Upper lobe of left lung (tissue), 6 donors: ENCODE measurements at regions not wholly inside any gene's neighbourhood (a gene's known extent, or its start where the extent isn't known, plus 50 kb on each side); places are given as distances from the start of the nearest gene placed in this dataset.
A peak's percentile ranks its signal among the peaks of the same experiment; 100 is the strongest.

Experiments
- ATAC-seq, 2 donors: fragments of 200-7000 bp; cut with Tn5 transposase; one replicate each; pipeline ENCODE4 v1.9.1; 2022; ENCODE audit warnings: mild to moderate bottlenecking in 2 of 2, moderate library complexity in 2 of 2; ENCODE audit not compliant: low FRiP score in 2 of 2
- DNase-seq, 2 donors: peaks; one replicate each; pipeline ENCODE4 v3.0.0-alpha.2; 2019 to 2020
- H3K27ac ChIP-seq, 4 donors: fragments of 200-600 bp; sonication (generic); one replicate each; pipeline ENCODE4 v1.5.1; 2016 to 2019
- H3K27me3 ChIP-seq, 4 donors: fragments of 200-600 bp; sonication (generic); one replicate each; pipeline ENCODE4 v1.5.1; 2017 to 2019
- H3K36me3 ChIP-seq, 4 donors: fragments of 200-600 bp; sonication (generic); one replicate each; pipeline ENCODE4 v1.5.1; 2016 to 2019
- H3K4me1 ChIP-seq, 4 donors: fragments of 200-600 bp; sonication (generic); one replicate each; pipeline ENCODE4 v1.5.1; 2018 to 2019
- H3K4me3 ChIP-seq, 4 donors: fragments of 200-600 bp; sonication (generic); one replicate each; pipeline ENCODE4 v1.5.1; 2017 to 2019; ENCODE audit warnings: mild to moderate bottlenecking in 2 of 4, moderate library complexity in 1 of 4
- H3K9me3 ChIP-seq, 4 donors: fragments of 200-600 bp; sonication (generic); one replicate each; pipeline ENCODE4 v1.5.1; 2018 to 2019
- EP300 ChIP-seq, 4 donors: sonication (generic); formaldehyde crosslinking; IDR thresholded peaks; one replicate each; pipeline ENCODE4 v1.5.1; 2017; ENCODE audit warnings: antibody characterized with exemption in 4 of 4, control low read depth in 2 of 4
- POLR2A ChIP-seq, 4 donors: fragments of 450-650 bp; IDR thresholded peaks; one replicate each; pipeline ENCODE4 v1.5.1; 2016 to 2017; ENCODE audit warnings: antibody characterized with exemption in 4 of 4, mild to moderate bottlenecking in 2 of 4
- POLR2AphosphoS5 ChIP-seq, 2 donors: sonication (generic); formaldehyde crosslinking; IDR thresholded peaks; one replicate each; pipeline ENCODE4 v1.5.1; 2017; ENCODE audit warnings: antibody characterized with exemption in 2 of 2
- WGBS, 2 donors: methylation state at CpG; one replicate each; pipeline ENCODE4 v1.1.5; 2017 to 2018; 5-methylcytosine and 5-hydroxymethylcytosine counted together
- TF ChIP-seq, protein P1 (sequence below), 6 experiments: fragments of 450-650 bp in 4 of 6; fragments of 200-600 bp in 2 of 6; sonication (generic) in 2 of 6; IDR thresholded peaks; one replicate each; pipeline ENCODE4 v1.5.1; 2016 to 2019; ENCODE audit warnings: antibody characterized with exemption in 6 of 6
- donor health status: DM: no; HTN: no; CAD: no; lungs with moderate emphysema.
- donor health status: DM: no; HTN: yes; CAD: no; lungs with severe emphysema.

DNA sequence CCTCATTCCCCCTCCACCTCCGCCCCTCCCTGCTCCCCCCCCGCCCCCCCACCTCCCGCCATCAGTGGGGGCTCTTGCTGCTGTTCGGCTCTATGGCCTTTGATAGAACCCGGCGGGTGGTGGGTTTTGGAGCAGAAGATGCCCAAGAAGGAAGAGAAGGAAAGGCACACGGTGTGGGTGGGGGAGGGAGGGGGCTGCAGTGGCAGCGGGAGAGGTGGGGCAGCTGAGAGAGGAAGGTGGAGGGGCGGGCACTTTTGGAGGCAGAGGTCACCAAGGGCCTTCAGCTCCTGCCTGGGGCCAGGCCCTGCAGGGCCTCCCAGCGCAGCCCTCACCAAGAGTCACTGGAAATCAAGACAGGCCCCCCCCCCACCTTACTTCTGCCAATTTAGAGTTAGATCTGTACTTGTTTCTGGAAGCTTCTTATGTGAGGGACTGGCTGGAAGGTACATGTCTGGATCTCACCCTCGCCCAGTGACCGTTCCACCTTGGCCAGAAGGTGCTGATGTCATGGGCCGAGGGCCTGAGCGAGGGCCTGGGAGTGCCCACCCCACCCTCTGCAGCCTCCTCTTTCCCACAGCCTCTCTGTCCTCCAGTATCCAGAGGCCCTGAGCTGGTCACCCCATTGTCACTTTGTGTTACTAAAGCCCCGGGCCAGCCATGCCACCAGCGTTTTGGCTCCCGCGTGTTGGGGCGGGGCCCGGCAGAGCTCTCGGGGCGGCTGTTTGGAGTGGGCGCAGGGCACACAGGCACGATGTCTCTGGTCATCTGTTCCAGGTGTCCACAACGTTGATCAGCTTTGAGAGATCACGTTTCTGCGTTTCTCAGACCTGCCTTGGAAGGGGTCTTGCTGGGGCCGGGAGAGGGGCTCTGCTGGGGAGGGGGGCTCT is 153.9 kb downstream of the KIF26A start:
- no peak overlapping the region for H3K27ac ChIP-seq
- WGBS, 2 donors, result 57 to 58% methylated on average over 4 to 25 of the region's 28 CpGs
- H3K36me3 ChIP-seq, result no peaks in the 10 kb centered on the region
- no peaks in the 10 kb centered on the region for H3K27me3 ChIP-seq
- H3K4me3 ChIP-seq, result no peak overlapping the region
- H3K9me3 ChIP-seq, result no peaks in the 10 kb centered on the region
- H3K4me1 ChIP-seq, result peaks cover 0 to 6% (median 0%) of the 10 kb centered on the region in 4 donors
- no peak for TF ChIP-seq EP300 (IDR thresholded peaks at IDR 0.05)
- TF ChIP-seq POLR2A (IDR thresholded peaks at IDR 0.05), result no peak
- TF ChIP-seq, protein P1, sequence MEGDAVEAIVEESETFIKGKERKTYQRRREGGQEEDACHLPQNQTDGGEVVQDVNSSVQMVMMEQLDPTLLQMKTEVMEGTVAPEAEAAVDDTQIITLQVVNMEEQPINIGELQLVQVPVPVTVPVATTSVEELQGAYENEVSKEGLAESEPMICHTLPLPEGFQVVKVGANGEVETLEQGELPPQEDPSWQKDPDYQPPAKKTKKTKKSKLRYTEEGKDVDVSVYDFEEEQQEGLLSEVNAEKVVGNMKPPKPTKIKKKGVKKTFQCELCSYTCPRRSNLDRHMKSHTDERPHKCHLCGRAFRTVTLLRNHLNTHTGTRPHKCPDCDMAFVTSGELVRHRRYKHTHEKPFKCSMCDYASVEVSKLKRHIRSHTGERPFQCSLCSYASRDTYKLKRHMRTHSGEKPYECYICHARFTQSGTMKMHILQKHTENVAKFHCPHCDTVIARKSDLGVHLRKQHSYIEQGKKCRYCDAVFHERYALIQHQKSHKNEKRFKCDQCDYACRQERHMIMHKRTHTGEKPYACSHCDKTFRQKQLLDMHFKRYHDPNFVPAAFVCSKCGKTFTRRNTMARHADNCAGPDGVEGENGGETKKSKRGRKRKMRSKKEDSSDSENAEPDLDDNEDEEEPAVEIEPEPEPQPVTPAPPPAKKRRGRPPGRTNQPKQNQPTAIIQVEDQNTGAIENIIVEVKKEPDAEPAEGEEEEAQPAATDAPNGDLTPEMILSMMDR (IDR thresholded peaks at IDR 0.05), result no peak
- no peak for TF ChIP-seq POLR2AphosphoS5 (IDR thresholded peaks at IDR 0.05)
- DNase-seq (peak in 1 of 2 donors; percentile 62), ATAC-seq (no peak)

DNA sequence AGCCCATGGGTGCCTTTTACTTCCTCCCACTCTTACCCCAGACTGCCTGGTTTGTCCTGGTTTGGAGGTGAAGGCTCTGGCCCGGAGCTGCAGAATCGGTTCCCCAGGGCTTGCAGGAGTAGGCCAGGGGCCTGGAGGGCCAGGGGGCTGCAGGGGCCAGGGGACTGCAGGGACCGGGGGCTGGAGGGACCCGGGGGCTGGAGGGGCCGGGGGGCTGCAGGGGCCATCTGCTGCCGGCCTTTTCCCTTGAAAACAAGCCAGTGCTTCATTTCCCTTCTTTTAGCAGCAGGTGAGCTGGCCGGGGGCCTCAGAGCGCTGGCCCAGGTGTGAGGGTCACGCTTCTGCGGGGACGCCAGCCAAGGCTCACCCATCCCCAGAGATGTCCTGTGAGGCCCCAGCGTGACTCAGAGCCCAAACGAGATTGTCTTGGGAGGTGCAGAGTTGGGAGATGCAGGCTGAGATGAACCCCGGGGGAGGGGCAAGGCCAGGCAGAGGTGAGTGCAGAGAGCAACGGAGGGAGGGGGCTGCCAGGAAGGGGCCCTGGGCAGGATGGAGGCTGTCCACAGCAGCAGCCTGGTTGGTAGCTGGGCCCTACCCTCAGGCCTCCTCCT is 154.9 kb downstream of the KIF26A start:
- Histone ChIP-seq H3K27me3 (no peaks in the 10 kb centered on the region), H3K4me1 (peaks cover 0 to 6% (median 0%) of the 10 kb centered on the region in 4 donors), H3K4me3 (no peak overlapping the region), H3K36me3 (no peaks in the 10 kb centered on the region), H3K9me3 (no peaks in the 10 kb centered on the region), H3K27ac (no peak overlapping the region)
- no peak for ATAC-seq
- peak in 1 of 2 donors; percentile 62 for DNase-seq
- TF ChIP-seq, protein P1 (IDR thresholded peaks at IDR 0.05), result no peak
- TF ChIP-seq POLR2AphosphoS5 (IDR thresholded peaks at IDR 0.05) (no peak), POLR2A (IDR thresholded peaks at IDR 0.05) (no peak), EP300 (IDR thresholded peaks at IDR 0.05) (no peak)
- 57 to 66% methylated on average over 12 to 15 of the region's 15 CpGs for WGBS, 2 donors

DNA sequence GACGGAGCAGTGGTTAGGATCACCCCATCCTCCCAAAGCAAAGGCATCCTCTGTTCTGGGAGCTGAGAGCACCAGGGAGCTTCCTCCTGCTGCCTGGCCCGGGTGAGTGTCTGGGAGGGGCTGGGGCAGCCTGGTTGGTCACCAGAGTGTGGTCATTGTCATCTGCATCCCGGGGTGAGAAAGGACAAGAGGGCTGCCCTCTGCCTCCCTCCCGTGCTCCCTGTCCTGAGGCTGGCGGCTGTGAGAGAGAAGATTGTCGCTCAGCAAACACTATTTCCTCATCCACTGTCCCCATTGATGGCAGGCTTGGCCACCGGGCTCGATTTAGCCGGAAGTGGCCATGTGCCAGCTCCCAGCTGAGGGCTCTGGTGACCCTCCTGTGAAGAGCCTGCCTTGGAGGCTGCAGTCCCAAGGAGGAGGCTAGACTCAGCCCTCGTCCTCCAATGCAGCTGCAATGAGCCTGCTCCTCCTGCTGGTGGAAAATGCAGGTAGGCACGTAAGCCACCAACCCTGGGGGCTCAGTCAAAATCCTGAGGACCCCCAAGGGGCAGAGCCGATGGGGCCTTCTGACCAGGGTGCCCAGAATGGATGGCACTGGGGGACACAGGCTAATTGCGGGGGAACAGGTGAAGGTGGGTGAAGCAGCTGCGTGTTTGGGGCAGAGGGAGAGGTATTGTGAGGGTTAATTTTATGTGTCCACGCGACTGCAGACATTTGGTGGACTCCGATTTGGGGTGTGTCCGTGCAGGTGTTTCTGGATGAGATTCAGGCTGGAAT is 155.7 kb downstream of the KIF26A start:
- WGBS, 2 donors, result 48 to 63% methylated on average over 13 to 17 of the region's 18 CpGs
- Histone ChIP-seq H3K36me3 (no peaks in the 10 kb centered on the region), H3K4me3 (no peak overlapping the region), H3K27ac (no peak overlapping the region), H3K4me1 (peaks cover 0 to 6% (median 0%) of the 10 kb centered on the region in 4 donors), H3K27me3 (no peaks in the 10 kb centered on the region), H3K9me3 (no peaks in the 10 kb centered on the region)
- no peak for TF ChIP-seq POLR2AphosphoS5 (IDR thresholded peaks at IDR 0.05)
- TF ChIP-seq, protein P1 (IDR thresholded peaks at IDR 0.05), result peak in 3 of 6 experiments; percentile 18 to 29 (median 19)
- ATAC-seq (no peak), DNase-seq (peak in 1 of 2 donors; percentile 40)

DNA sequence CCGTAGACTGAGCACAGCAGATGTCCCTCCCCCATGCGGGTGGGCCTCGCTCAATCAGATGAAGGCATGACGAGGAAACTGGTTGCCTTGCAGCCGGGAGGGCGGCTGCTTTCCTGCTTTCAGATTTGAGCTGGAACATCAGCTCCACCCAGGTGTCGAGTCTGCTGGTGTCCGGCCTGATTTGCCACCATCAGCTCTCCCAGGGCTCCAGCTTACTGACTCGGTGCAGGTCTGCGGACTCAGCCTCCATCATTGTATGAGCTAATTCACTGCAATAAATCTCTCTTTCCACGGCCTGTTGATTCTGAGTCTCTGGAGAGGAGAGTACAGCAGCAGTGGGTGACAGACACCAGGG is 156.2 kb downstream of the KIF26A start:
- 82 to 100% methylated on average over 1 to 11 of the region's 11 CpGs for WGBS, 2 donors
- H3K27ac ChIP-seq, result no peak overlapping the region
- H3K4me1 ChIP-seq, result peaks cover 0 to 7% (median under 1%) of the 10 kb centered on the region in 4 donors
- no peak for TF ChIP-seq EP300 (IDR thresholded peaks at IDR 0.05)
- TF ChIP-seq, protein P1 (IDR thresholded peaks at IDR 0.05), result no peak
- no peak for TF ChIP-seq POLR2AphosphoS5 (IDR thresholded peaks at IDR 0.05)
- no peak for TF ChIP-seq POLR2A (IDR thresholded peaks at IDR 0.05)
- ATAC-seq, result no peak
- no peaks in the 10 kb centered on the region for H3K27me3 ChIP-seq
- no peaks in the 10 kb centered on the region for H3K36me3 ChIP-seq
- H3K9me3 ChIP-seq, result no peaks in the 10 kb centered on the region
- no peak overlapping the region for H3K4me3 ChIP-seq
- no peak for DNase-seq
